GM10266 (cell line): ENCODE measurements at regions not wholly inside any gene's neighbourhood (a gene's known extent, or its start where the extent isn't known, plus 50 kb on each side); places are given as distances from the start of the nearest gene placed in this dataset.
"Not testable (repeated sequence)": the region's sequence is repeated elsewhere in the genome, so short reads cannot be mapped to it uniquely, and the experiment has no call there.

ENCODE experiments used
- DNase-seq: peaks from one replicate; pipeline ENCODE4 v3.0.0; 2012; ENCODE audit errors: extremely low spot score
- CTCF ChIP-seq: IDR thresholded peaks from 2 replicates; pipeline ENCODE4 v1.5.1; 2012; ENCODE audit warnings: mild to moderate bottlenecking, low read depth; ENCODE audit not compliant: control insufficient read depth, insufficient read depth; ENCODE audit errors: missing control alignments

- TF ChIP-seq CTCF = no peak
- DNase-seq = no peak
Measured at GRCh38 chr4:66157594-66157993, 487.3 kb upstream of the EPHA5 start.

- TF ChIP-seq CTCF = no peak
- DNase-seq = no peak
Measured at GRCh38 chr4:66130042-66130441, 459.8 kb upstream of the EPHA5 start.

- no peak for DNase-seq
- no peak for TF ChIP-seq CTCF
Measured at GRCh38 chr4:66123831-66124413, 453.6 kb upstream of the EPHA5 start.

- no peak for DNase-seq
- TF ChIP-seq CTCF = no peak
Measured at GRCh38 chr4:66123190-66123589, 452.9 kb upstream of the EPHA5 start.

GRCh38 chr4:66115231-66115630 is 444.9 kb upstream of the EPHA5 start:
- DNase-seq = not testable (repeated sequence)

GRCh38 chr4:66108898-66109297 is 438.6 kb upstream of the EPHA5 start:
- DNase-seq = no peak
- TF ChIP-seq CTCF = no peak

GRCh38 chr4:66097218-66097617 is 426.9 kb upstream of the EPHA5 start:
- DNase-seq = no peak
- no peak for TF ChIP-seq CTCF

GRCh38 chr4:66095065-66095464 is 424.8 kb upstream of the EPHA5 start:
- no peak for DNase-seq
- TF ChIP-seq CTCF = no peak
